NOMO-1 treated with DMSO at 0.1 percent for 48 hours (cell line): ENCODE measurements at regions not wholly inside any gene's neighbourhood (a gene's known extent, or its start where the extent isn't known, plus 50 kb on each side); places are given as distances from the start of the nearest gene placed in this dataset.

ENCODE experiments used
- DNase-seq: peaks from one replicate; lab custom pipeline; 2025; ENCODE audit not compliant: unreplicated experiment; lab: John Stamatoyannopoulos, UW

GRCh38 chr10:117635826-117636225, 93.3 kb downstream of the EMX2 start:
- DNase-seq = no peak

- DNase-seq = no peak
Observed at GRCh38 chr10:117638200-117638599, 95.7 kb downstream of the EMX2 start.

- DNase-seq = no peak
Observed at GRCh38 chr10:117638664-117639200, 96.2 kb downstream of the EMX2 start.

GRCh38 chr10:117640406-117640805, 97.9 kb downstream of the EMX2 start:
- DNase-seq = no peak

GRCh38 chr10:117646718-117647117, 104.2 kb downstream of the EMX2 start:
- DNase-seq = no peak

GRCh38 chr10:117647306-117647705, 104.8 kb downstream of the EMX2 start:
- DNase-seq = no peak

- no peak for DNase-seq
Observed at GRCh38 chr10:117651121-117651520, 108.6 kb downstream of the EMX2 start.

- DNase-seq = no peak
Observed at GRCh38 chr10:117652228-117653169, 110.0 kb downstream of the EMX2 start.

GRCh38 chr10:117653170-117653515, 110.6 kb downstream of the EMX2 start:
- peak; percentile 45 for DNase-seq

- DNase-seq = no peak
Observed at GRCh38 chr10:117654105-117654504, 111.6 kb downstream of the EMX2 start.

- DNase-seq = no peak
Observed at GRCh38 chr10:117656385-117657367, 114.1 kb downstream of the EMX2 start.

GRCh38 chr10:117661316-117661715, 118.8 kb downstream of the EMX2 start:
- no peak for DNase-seq

- DNase-seq = no peak
Observed at GRCh38 chr10:117662126-117662525, 119.6 kb downstream of the EMX2 start.

- DNase-seq = no peak
Observed at GRCh38 chr10:117662751-117663540, 120.4 kb downstream of the EMX2 start.

- no peak for DNase-seq
Observed at GRCh38 chr10:117663750-117664149, 121.2 kb downstream of the EMX2 start.

- no peak for DNase-seq
Observed at GRCh38 chr10:117664288-117664687, 121.7 kb downstream of the EMX2 start.

GRCh38 chr10:117666166-117666565, 123.6 kb downstream of the EMX2 start:
- no peak for DNase-seq

- DNase-seq = no peak
Observed at GRCh38 chr10:117666965-117667364, 124.4 kb downstream of the EMX2 start.

GRCh38 chr10:117667831-117668230, 125.3 kb downstream of the EMX2 start:
- no peak for DNase-seq

- DNase-seq = no peak
Observed at GRCh38 chr10:117668327-117669008, 125.9 kb downstream of the EMX2 start.
